ENCODE measurements at regions not wholly inside any gene's neighbourhood (a gene's known extent, or its start where the extent isn't known, plus 50 kb on each side); places are given as distances from the start of the nearest gene placed in this dataset.

DNA sequence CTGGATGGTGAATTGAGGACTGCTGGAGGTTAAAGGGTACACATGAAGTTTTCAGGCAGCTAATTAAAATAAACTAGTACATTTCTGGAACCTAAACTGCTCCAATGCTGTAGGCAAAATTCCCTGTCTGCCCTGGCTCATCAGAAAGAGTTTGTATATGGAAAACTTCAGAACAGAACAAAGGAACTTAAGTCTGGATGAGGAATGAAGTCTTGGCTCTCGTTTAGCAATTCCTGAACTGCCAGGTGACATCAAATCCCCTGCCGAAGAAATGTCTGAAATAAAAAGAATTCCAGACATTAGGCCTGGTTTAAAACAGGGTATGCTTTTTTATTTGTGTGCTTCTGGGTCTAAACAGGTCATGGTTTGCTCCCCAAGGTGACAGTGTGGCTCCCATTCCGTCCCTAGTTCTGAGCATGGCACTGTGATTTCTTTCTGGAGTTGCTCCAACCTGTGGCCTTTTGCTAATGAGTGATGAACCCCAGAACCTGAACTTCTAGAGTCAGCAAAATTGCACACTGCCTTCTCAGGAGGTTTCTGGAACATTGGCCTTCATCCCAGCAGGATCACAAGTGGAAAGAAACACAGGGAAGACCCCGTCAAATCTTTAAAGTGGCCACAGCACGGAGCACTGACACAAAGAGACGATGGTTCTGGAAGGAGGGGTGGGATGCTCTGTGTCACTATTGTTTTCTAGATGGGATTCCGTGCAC is 129.4 kb upstream of the NAA20 start (continued):
- TF ChIP-seq, protein P1, sequence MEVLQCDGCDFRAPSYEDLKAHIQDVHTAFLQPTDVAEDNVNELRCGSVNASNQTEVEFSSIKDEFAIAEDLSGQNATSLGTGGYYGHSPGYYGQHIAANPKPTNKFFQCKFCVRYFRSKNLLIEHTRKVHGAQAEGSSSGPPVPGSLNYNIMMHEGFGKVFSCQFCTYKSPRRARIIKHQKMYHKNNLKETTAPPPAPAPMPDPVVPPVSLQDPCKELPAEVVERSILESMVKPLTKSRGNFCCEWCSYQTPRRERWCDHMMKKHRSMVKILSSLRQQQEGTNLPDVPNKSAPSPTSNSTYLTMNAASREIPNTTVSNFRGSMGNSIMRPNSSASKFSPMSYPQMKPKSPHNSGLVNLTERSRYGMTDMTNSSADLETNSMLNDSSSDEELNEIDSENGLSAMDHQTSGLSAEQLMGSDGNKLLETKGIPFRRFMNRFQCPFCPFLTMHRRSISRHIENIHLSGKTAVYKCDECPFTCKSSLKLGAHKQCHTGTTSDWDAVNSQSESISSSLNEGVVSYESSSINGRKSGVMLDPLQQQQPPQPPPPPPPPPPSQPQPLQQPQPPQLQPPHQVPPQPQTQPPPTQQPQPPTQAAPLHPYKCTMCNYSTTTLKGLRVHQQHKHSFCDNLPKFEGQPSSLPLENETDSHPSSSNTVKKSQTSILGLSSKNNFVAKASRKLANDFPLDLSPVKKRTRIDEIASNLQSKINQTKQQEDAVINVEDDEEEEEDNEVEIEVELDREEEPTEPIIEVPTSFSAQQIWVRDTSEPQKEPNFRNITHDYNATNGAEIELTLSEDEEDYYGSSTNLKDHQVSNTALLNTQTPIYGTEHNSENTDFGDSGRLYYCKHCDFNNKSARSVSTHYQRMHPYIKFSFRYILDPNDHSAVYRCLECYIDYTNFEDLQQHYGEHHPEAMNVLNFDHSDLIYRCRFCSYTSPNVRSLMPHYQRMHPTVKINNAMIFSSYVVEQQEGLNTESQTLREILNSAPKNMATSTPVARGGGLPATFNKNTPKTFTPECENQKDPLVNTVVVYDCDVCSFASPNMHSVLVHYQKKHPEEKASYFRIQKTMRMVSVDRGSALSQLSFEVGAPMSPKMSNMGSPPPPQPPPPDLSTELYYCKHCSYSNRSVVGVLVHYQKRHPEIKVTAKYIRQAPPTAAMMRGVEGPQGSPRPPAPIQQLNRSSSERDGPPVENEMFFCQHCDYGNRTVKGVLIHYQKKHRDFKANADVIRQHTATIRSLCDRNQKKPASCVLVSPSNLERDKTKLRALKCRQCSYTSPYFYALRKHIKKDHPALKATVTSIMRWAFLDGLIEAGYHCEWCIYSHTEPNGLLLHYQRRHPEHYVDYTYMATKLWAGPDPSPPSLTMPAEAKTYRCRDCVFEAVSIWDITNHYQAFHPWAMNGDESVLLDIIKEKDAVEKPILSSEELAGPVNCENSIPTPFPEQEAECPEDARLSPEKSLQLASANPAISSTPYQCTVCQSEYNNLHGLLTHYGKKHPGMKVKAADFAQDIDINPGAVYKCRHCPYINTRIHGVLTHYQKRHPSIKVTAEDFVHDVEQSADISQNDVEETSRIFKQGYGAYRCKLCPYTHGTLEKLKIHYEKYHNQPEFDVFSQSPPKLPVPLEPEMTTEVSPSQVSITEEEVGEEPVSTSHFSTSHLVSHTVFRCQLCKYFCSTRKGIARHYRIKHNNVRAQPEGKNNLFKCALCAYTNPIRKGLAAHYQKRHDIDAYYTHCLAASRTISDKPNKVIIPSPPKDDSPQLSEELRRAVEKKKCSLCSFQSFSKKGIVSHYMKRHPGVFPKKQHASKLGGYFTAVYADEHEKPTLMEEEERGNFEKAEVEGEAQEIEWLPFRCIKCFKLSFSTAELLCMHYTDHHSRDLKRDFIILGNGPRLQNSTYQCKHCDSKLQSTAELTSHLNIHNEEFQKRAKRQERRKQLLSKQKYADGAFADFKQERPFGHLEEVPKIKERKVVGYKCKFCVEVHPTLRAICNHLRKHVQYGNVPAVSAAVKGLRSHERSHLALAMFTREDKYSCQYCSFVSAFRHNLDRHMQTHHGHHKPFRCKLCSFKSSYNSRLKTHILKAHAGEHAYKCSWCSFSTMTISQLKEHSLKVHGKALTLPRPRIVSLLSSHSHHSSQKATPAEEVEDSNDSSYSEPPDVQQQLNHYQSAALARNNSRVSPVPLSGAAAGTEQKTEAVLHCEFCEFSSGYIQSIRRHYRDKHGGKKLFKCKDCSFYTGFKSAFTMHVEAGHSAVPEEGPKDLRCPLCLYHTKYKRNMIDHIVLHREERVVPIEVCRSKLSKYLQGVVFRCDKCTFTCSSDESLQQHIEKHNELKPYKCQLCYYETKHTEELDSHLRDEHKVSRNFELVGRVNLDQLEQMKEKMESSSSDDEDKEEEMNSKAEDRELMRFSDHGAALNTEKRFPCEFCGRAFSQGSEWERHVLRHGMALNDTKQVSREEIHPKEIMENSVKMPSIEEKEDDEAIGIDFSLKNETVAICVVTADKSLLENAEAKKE (CRISPR knock-in tag; IDR thresholded peaks at IDR 0.05), result no peak
- TF ChIP-seq JUNB (IDR thresholded peaks at IDR 0.05; ENCODE audit: unreplicated experiment), result no peak
- no peak for TF ChIP-seq ZNF114 (CRISPR knock-in tag; IDR thresholded peaks at IDR 0.05)
- TF ChIP-seq, protein P2, sequence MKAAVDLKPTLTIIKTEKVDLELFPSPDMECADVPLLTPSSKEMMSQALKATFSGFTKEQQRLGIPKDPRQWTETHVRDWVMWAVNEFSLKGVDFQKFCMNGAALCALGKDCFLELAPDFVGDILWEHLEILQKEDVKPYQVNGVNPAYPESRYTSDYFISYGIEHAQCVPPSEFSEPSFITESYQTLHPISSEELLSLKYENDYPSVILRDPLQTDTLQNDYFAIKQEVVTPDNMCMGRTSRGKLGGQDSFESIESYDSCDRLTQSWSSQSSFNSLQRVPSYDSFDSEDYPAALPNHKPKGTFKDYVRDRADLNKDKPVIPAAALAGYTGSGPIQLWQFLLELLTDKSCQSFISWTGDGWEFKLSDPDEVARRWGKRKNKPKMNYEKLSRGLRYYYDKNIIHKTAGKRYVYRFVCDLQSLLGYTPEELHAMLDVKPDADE (IDR thresholded peaks at IDR 0.05), result no peak
- no peak for TF ChIP-seq EZH2phosphoT487 (IDR thresholded peaks at IDR 0.05; ENCODE audit: unreplicated experiment)
- TF ChIP-seq STAT1 (IDR thresholded peaks at IDR 0.05; ENCODE audit: unreplicated experiment), result no peak
- no peak for TF ChIP-seq POLR2AphosphoS5 (IDR thresholded peaks at IDR 0.05; ENCODE audit: low read depth)
- TF ChIP-seq NANOG (IDR thresholded peaks at IDR 0.05; ENCODE audit: borderline replicate concordance), result no peak
- TF ChIP-seq CREB1 (CRISPR knock-in tag; IDR thresholded peaks at IDR 0.05; ENCODE audit: low read depth), result no peak
- TF ChIP-seq ZNF331 (CRISPR knock-in tag; IDR thresholded peaks at IDR 0.05; ENCODE audit: low read depth), result no peak

Data from GM23338 (cell line).